Neural progenitor cell (in vitro differentiated cells): ENCODE measurements at regions not wholly inside any gene's neighbourhood (a gene's known extent, or its start where the extent isn't known, plus 50 kb on each side); places are given as distances from the start of the nearest gene placed in this dataset.

Source experiments
- EZH2 ChIP-seq: fragments of 200-600 bp; sonication (generic); IDR thresholded peaks from 2 replicates; pipeline ENCODE4 v1.6.1; 2017; ENCODE audit warnings: antibody characterized with exemption, mild to moderate bottlenecking, moderate library complexity
- TF ChIP-seq, protein P1 (sequence below): fragments of 200-600 bp; sonication (generic); IDR thresholded peaks from 2 replicates; pipeline ENCODE4 v1.5.1; 2017; ENCODE audit warnings: antibody characterized with exemption, mild to moderate bottlenecking

DNA sequence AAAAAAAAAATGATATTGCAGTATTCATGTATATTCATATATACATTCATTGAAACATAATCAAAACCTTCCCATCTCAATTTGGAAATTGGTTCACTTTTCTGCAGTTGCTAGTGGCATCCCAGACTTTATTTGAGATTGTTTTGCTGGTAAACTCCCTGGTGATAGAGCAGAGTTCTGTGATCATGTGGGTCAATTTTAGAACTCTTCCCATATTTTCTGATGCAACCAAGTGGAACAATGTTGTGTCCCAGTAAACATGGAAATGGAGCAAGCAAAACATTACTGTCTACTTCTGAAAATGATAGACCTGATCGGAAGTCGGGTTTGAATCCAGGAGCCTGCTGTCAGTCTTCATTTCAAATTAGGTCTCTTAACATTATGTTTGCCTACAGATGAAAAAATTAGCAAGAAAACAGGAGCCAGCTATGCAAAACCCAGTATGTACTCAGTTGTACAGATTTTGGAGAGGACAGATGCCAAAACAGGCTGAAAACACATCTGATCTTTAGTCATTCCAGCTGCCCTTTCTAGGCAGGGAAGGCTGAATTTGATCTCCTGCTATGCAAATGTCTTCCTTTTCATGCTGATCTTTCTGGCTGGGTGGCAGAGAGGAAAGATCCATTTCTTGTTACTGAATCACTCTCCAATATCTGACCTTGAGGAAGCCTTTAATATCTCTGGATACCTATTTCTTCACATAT lies 786.6 kb upstream of the SOX9 start:
- TF ChIP-seq, protein P1, sequence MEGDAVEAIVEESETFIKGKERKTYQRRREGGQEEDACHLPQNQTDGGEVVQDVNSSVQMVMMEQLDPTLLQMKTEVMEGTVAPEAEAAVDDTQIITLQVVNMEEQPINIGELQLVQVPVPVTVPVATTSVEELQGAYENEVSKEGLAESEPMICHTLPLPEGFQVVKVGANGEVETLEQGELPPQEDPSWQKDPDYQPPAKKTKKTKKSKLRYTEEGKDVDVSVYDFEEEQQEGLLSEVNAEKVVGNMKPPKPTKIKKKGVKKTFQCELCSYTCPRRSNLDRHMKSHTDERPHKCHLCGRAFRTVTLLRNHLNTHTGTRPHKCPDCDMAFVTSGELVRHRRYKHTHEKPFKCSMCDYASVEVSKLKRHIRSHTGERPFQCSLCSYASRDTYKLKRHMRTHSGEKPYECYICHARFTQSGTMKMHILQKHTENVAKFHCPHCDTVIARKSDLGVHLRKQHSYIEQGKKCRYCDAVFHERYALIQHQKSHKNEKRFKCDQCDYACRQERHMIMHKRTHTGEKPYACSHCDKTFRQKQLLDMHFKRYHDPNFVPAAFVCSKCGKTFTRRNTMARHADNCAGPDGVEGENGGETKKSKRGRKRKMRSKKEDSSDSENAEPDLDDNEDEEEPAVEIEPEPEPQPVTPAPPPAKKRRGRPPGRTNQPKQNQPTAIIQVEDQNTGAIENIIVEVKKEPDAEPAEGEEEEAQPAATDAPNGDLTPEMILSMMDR = no peak
- TF ChIP-seq EZH2 = no peak
